Transverse colon (tissue), 3 donors: ENCODE measurements at regions not wholly inside any gene's neighbourhood (a gene's known extent, or its start where the extent isn't known, plus 50 kb on each side); places are given as distances from the start of the nearest gene placed in this dataset.

Source experiments
- CTCF ChIP-seq, 5 experiments: fragments of 200-600 bp in 3 of 5; fragments of 450-650 bp in 2 of 5; sonication (generic) in 3 of 5; IDR thresholded peaks; 1 replicate in 2 of 5; 2 replicates in 3 of 5; pipeline ENCODE4 v1.5.1; 2016 to 2017; ENCODE audit warnings: antibody characterized with exemption in 5 of 5, inconsistent platforms in 3 of 5, mild to moderate bottlenecking in 2 of 5, moderate library complexity in 1 of 5
- EP300 ChIP-seq: sonication (generic); formaldehyde crosslinking; IDR thresholded peaks from one replicate; pipeline ENCODE4 v1.6.1; 2017; ENCODE audit warnings: antibody characterized with exemption, low read depth
- POLR2A ChIP-seq: fragments of 450-650 bp; IDR thresholded peaks from one replicate; pipeline ENCODE4 v1.6.1; 2016; ENCODE audit warnings: antibody characterized with exemption, mild to moderate bottlenecking, moderate library complexity

- TF ChIP-seq CTCF (IDR thresholded peaks at IDR 0.05) (no peak), POLR2A (no peak), EP300 (no peak)
These were observed 127.9 kb upstream of the PALM2AKAP2 start for GRCh38 chr9:109652112-109652511.
